Stimulated activated CD4-positive, alpha-beta T cell treated with anti-CD3 and anti-CD28 coated beads, Interleukin-1b, Interleukin-23, amount 100 ng/mL, for 48 hours (primary cell): ENCODE measurements at regions not wholly inside any gene's neighbourhood (a gene's known extent, or its start where the extent isn't known, plus 50 kb on each side); places are given as distances from the start of the nearest gene placed in this dataset.
"Not testable (repeated sequence)": the region's sequence is repeated elsewhere in the genome, so short reads cannot be mapped to it uniquely, and the experiment has no call there.

Source experiments
- DNase-seq: peaks from one replicate; pipeline ENCODE4 v3.0.0-alpha.2; 2020

DNA sequence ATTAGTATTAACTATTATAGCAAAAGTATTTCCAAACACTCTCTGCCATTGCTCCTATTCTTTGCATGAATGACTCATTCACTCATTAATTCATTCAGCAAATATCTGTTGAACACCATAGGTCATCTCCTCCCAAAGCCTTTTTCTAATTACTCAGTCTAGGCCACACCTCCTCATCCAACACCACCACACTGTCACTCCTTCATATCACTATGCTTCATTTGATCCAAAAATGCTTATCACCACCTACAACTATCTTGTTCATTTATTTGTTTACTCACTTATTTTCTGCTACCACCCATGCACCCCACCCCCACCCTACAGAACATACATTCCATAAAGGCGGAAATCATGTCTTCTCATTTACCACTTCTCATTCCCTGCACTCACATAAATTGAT is 94.4 kb upstream of the TNFSF4 start:
- DNase-seq = no peak

- no peak for DNase-seq
These were observed 95.2 kb upstream of the TNFSF4 start for GRCh38 chr1:173302366-173302765.

- DNase-seq = no peak
These were observed 96.0 kb upstream of the TNFSF4 start for GRCh38 chr1:173302890-173303829.

- no peak for DNase-seq
These were observed 96.9 kb upstream of the TNFSF4 start for GRCh38 chr1:173303984-173304383.

- no peak for DNase-seq
These were observed 97.5 kb upstream of the TNFSF4 start for GRCh38 chr1:173304529-173305227.

DNA sequence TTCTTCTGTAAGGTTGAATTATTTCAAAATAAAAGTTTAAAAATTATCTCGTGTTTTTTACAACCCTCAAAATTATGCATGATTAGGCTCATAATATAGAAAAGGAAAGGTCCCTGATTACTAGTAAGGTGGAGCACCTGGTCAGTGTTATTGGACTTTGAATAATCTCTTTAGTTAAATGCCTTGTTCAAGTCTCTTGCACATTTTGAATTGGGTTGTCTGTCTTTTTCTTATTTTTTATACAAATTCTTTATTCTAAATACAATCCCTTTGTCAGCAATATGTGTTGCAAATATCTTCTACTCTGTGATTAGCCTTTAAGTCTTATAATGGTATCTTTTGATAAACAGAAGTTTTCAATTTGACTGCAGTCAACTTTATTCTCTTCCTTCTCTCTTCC is 100.7 kb upstream of the TNFSF4 start:
- DNase-seq = no peak

DNA sequence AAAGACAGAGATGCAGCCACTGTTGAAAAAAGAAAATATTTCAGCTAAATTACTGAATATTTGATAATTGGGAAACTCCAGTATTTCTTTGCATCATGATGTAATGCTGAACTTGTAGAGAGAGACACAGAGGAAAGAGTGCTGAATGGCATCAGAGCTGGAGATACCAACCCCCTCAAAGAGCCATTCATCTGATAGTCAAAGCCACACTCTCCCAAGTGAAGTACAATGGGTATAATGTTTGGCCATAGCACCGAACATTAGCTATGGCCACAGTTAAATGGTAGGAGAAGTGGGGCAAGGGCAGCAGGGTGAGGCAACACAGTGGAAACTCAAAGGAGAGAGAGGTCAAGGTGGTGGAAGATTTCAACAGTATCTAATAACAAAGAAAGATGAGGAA is 107.5 kb upstream of the TNFSF4 start:
- no peak for DNase-seq

GRCh38 chr1:173315296-173315695 is 108.2 kb upstream of the TNFSF4 start:
- no peak for DNase-seq

DNA sequence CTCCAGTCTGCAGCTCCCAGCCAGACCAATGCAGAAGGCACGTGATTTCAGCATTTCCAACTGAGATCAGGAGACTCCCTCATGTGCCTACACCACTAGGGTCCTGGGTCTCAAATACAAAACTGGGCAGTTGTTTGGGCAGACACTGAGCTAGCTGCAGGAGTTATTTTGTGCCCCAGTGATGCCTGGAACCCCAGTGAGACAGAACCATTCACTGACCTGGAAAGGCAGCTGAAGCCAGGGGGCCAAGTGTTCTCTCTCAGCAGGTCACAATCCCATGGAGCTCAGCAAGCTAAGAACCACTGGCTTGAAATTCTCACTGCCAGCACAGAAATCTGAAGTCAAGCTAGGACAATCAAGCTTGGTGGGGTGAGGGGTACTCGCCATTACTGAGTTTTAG is 111.7 kb upstream of the TNFSF4 start:
- no peak for DNase-seq

DNA sequence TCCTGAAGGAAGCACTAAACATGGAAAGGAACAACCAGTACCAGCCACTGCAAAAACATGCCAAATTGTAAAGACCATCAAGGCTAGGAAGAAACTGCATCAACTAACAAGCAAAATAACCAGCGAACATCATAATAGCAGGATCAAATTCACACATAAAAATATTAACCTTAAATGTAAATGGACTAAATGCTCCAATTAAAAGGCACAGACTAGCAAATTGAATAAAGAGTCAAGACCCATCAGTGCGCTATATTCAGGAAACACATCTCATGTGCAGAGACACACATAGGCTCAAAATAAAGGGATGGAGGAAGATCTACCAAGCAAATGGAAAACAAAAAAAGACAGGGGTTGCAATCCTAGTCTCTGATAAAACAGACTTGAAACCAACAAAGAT is 117.2 kb upstream of the TNFSF4 start:
- not testable (repeated sequence) for DNase-seq

GRCh38 chr1:173327987-173328386 is 120.9 kb upstream of the TNFSF4 start:
- DNase-seq = not testable (repeated sequence)

DNA sequence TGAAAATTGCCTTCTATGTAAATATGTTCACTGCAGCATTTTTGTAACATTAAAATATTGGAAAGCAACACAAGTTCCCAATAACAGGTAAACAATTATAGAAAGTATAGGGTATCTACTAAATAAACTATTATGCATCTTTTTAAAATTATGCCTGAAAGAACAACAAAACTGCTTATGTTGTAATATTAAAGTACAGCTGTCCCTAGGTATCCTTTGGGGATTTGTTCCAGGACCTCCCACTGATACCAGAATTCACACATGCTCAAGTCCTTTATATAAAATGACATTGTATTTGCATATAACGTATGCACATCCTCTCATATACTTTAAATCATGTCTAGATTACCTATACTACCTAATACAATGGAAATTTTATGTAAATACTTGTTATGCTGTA is 121.8 kb upstream of the TNFSF4 start:
- no peak for DNase-seq

GRCh38 chr1:173329726-173330125 is 122.6 kb upstream of the TNFSF4 start:
- no peak for DNase-seq

- DNase-seq = no peak
These were observed 123.2 kb upstream of the TNFSF4 start for GRCh38 chr1:173330149-173330951.

- DNase-seq = not testable (repeated sequence)
These were observed 123.9 kb upstream of the TNFSF4 start for GRCh38 chr1:173330952-173331548.

DNA sequence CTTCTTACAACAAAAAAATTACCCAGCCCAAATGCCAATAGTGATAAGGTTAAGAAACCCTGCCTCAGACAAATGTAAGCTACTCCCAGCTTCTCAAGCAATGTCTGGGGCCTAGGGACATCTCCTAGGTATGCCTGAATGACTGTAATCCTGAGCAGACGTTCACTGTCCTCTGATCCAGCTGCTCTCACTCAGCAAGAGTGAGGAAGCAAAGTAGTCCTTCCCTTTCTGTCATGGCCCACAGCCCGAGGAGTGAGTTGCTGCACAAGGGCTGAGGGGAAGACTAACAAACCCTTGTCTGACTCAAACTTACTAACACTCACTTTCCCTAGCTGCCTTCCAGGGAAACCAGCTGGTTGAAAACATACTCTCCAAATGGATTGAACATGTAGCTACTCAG is 124.9 kb upstream of the TNFSF4 start:
- no peak for DNase-seq

GRCh38 chr1:173333581-173333980 is 126.5 kb upstream of the TNFSF4 start:
- DNase-seq = no peak

- no peak for DNase-seq
These were observed 130.0 kb upstream of the TNFSF4 start for GRCh38 chr1:173337126-173337525.

DNA sequence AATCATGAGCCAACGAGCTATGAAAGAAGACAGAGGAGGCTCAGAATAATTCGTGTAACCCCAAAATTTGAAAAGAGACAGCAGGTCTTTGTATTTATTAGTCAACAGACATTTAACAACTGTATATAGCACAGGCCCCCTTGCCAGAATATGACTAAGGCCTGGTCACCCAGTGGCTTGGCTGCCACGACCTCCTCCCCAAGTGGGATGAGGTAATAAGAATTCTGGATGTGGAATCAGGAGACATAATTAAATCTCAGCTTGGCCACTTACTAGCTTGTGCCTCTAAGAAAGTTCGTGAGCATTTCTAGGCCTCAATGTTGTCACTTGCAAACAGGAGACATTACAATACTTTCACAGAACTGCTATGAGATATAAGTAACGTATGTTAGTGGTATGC is 134.2 kb upstream of the TNFSF4 start:
- DNase-seq = no peak

DNA sequence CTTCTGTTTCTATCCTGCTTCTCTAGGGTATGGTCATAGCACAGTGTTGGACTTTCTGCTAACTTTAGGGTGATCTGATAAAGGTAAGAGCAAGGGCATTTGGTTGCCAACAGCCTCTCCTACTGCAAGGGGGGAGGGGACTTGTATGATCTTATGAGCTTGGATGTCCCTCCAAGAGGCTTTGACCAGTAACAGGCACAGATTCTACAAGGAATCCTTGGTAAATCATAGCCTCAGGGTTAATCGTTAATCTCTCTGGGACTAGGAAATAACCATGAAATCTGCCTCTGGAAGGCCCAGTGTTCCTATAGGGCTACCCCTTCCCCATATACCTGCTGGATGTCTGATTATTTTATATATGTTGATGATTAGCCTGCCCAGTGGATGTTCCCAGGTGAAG is 134.8 kb upstream of the TNFSF4 start:
- DNase-seq = no peak

DNA sequence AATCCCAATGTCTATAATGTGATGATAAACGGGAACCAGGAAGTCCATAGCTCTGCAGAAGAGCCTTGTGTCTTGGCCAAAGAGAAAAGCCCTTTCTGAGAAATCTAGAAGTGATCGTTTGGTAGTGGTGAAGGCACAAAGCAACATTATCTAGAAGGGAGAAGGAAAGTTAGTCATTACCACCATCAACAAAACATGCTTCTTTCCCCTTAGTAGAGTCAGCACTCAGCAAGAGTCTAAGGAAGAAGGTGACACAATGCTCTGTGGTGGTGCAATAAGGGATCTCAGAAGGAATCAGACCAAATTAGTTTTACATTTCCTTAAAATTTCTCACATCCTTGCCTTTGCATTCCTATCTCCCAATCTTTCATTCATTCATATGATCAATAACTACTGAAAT is 134.4 kb upstream of the PRDX6 start:
- DNase-seq = no peak

GRCh38 chr1:173344034-173344743 is 132.9 kb upstream of the PRDX6 start:
- DNase-seq = no peak
